ENCODE measurements at regions not wholly inside any gene's neighbourhood (a gene's known extent, or its start where the extent isn't known, plus 50 kb on each side); places are given as distances from the start of the nearest gene placed in this dataset.
"Not testable (repeated sequence)": the region's sequence is repeated elsewhere in the genome, so short reads cannot be mapped to it uniquely, and the experiment has no call there.

- not testable (repeated sequence) for H3K4me3 Mint-ChIP-seq (ENCODE audit: unreplicated experiment); H3K4me2 ChIP-seq (ENCODE audit: low read length); H3K9me3 ChIP-seq (ENCODE audit: insufficient read depth, low read depth, low read length); H4K20me1 ChIP-seq (ENCODE audit: insufficient read depth, low read length); H3K27me3 Mint-ChIP-seq (ENCODE audit: low read depth, unreplicated experiment); FAIRE-seq; H3K27me3 ChIP-seq (ENCODE audit: insufficient read depth, low read length); H3K4me1 ChIP-seq (ENCODE audit: insufficient read depth, low read length); H3K36me3 Mint-ChIP-seq (ENCODE audit: low read depth, unreplicated experiment); H3K4me1 Mint-ChIP-seq (ENCODE audit: low read depth, unreplicated experiment); H3K79me2 ChIP-seq (ENCODE audit: insufficient read depth, low read length); H3K9ac ChIP-seq (ENCODE audit: low read length); H3K36me3 ChIP-seq (ENCODE audit: insufficient read depth, low read length); H3K4me3 ChIP-seq (ENCODE audit: insufficient read depth, low read depth, low read length); H3K27ac Mint-ChIP-seq (ENCODE audit: unreplicated experiment); DNase-seq (ENCODE audit: low read depth); H3K27ac ChIP-seq (ENCODE audit: low read depth, low read length); H2AFZ ChIP-seq (ENCODE audit: low read depth, low read length)
- peaks cover 16% of the 10 kb centered on the region for H3K9me3 Mint-ChIP-seq (ENCODE audit: unreplicated experiment)
Observed at GRCh38 chr14:105626111-105626510, 99.7 kb downstream of the TMEM121 start.

DNA sequence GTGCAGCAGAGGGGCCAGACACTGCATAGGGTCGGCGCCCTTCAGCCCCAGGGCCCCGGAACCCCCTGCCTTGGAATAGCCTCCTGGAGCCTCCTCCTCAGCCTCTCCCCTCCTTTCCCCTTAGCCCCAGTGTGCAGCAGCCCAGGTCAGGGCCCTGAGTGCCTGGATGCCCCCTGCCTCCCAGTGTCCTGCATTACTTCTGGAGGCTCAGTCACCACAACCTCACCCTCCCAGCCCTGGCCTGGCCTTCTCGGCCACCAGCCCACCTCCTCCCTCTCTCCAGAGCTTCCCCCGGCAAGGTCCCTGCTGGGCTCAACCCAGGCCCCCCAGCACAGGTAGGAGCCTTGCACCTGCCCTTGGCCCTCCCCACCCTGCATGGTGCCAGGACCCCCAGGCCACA is 100.3 kb downstream of the TMEM121 start:
- not testable (repeated sequence) for H3K79me2 ChIP-seq (ENCODE audit: insufficient read depth, low read length); H2AFZ ChIP-seq (ENCODE audit: low read depth, low read length); H3K27me3 ChIP-seq (ENCODE audit: insufficient read depth, low read length); H3K27ac Mint-ChIP-seq (ENCODE audit: unreplicated experiment); H3K36me3 ChIP-seq (ENCODE audit: insufficient read depth, low read length); H4K20me1 ChIP-seq (ENCODE audit: insufficient read depth, low read length); H3K9ac ChIP-seq (ENCODE audit: low read length); DNase-seq (ENCODE audit: low read depth); H3K4me3 ChIP-seq (ENCODE audit: insufficient read depth, low read depth, low read length); H3K4me3 Mint-ChIP-seq (ENCODE audit: unreplicated experiment); FAIRE-seq; H3K4me1 ChIP-seq (ENCODE audit: insufficient read depth, low read length); H3K4me1 Mint-ChIP-seq (ENCODE audit: low read depth, unreplicated experiment); H3K9me3 ChIP-seq (ENCODE audit: insufficient read depth, low read depth, low read length); H3K27ac ChIP-seq (ENCODE audit: low read depth, low read length); H3K27me3 Mint-ChIP-seq (ENCODE audit: low read depth, unreplicated experiment); H3K4me2 ChIP-seq (ENCODE audit: low read length); H3K36me3 Mint-ChIP-seq (ENCODE audit: low read depth, unreplicated experiment)
- H3K9me3 Mint-ChIP-seq (ENCODE audit: unreplicated experiment) = peaks cover 18% of the 10 kb centered on the region

GRCh38 chr14:105627287-105627686 is 100.9 kb downstream of the TMEM121 start:
- H3K4me3 Mint-ChIP-seq (ENCODE audit: unreplicated experiment); H3K36me3 ChIP-seq (ENCODE audit: insufficient read depth, low read length); H3K4me3 ChIP-seq (ENCODE audit: insufficient read depth, low read depth, low read length); H3K9me3 ChIP-seq (ENCODE audit: insufficient read depth, low read depth, low read length); H3K27ac ChIP-seq (ENCODE audit: low read depth, low read length); H3K4me1 ChIP-seq (ENCODE audit: insufficient read depth, low read length); H3K27ac Mint-ChIP-seq (ENCODE audit: unreplicated experiment); FAIRE-seq; H3K4me2 ChIP-seq (ENCODE audit: low read length); H2AFZ ChIP-seq (ENCODE audit: low read depth, low read length); H4K20me1 ChIP-seq (ENCODE audit: insufficient read depth, low read length); DNase-seq (ENCODE audit: low read depth); H3K36me3 Mint-ChIP-seq (ENCODE audit: low read depth, unreplicated experiment); H3K4me1 Mint-ChIP-seq (ENCODE audit: low read depth, unreplicated experiment); H3K27me3 ChIP-seq (ENCODE audit: insufficient read depth, low read length); H3K79me2 ChIP-seq (ENCODE audit: insufficient read depth, low read length); H3K27me3 Mint-ChIP-seq (ENCODE audit: low read depth, unreplicated experiment); H3K9ac ChIP-seq (ENCODE audit: low read length): not testable (repeated sequence)
- H3K9me3 Mint-ChIP-seq (ENCODE audit: unreplicated experiment) = peaks cover 20% of the 10 kb centered on the region

DNA sequence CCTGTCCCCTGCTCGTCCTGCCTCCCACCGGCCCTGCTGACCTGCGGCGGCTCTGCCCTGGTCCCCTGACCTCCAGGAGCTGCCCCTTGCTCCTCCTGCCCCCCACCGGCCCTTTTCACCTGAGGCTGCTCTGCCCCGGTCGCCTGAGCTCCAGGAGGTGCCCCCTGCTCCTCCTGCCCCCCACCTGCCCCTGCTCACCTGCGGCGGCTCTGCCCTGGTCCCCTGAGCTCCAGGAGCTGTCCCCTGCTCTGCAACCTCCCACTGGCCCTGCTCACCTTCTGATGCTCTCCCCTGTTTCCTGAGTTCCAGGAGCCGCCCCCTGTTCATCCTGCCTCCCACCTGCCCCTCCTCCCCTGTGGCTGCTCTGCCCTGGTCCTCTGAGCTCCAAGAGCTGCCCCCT is 101.3 kb downstream of the TMEM121 start:
- DNase-seq (ENCODE audit: low read depth) (no peak), FAIRE-seq (no peak)
- H3K9me3 Mint-ChIP-seq (ENCODE audit: unreplicated experiment) = peaks cover 20% of the 10 kb centered on the region
- no peak overlapping the region for H3K9ac ChIP-seq (ENCODE audit: low read length)
- no peak overlapping the region for H3K27ac ChIP-seq (ENCODE audit: low read depth, low read length)
- no peaks in the 10 kb centered on the region for H3K79me2 ChIP-seq (ENCODE audit: insufficient read depth, low read length)
- TF ChIP-seq, protein P1, sequence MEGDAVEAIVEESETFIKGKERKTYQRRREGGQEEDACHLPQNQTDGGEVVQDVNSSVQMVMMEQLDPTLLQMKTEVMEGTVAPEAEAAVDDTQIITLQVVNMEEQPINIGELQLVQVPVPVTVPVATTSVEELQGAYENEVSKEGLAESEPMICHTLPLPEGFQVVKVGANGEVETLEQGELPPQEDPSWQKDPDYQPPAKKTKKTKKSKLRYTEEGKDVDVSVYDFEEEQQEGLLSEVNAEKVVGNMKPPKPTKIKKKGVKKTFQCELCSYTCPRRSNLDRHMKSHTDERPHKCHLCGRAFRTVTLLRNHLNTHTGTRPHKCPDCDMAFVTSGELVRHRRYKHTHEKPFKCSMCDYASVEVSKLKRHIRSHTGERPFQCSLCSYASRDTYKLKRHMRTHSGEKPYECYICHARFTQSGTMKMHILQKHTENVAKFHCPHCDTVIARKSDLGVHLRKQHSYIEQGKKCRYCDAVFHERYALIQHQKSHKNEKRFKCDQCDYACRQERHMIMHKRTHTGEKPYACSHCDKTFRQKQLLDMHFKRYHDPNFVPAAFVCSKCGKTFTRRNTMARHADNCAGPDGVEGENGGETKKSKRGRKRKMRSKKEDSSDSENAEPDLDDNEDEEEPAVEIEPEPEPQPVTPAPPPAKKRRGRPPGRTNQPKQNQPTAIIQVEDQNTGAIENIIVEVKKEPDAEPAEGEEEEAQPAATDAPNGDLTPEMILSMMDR (IDR thresholded peaks at IDR 0.05; ENCODE audit: insufficient read depth, low read depth, low read length) = no peak
- H2AFZ ChIP-seq (ENCODE audit: low read depth, low read length) = no peak overlapping the region
- no peaks in the 10 kb centered on the region for H3K27me3 ChIP-seq (ENCODE audit: insufficient read depth, low read length)
- H3K4me1 Mint-ChIP-seq (ENCODE audit: low read depth, unreplicated experiment) = no peaks in the 10 kb centered on the region
- H3K4me1 ChIP-seq (ENCODE audit: insufficient read depth, low read length) = no peaks in the 10 kb centered on the region
- H3K4me3 ChIP-seq (ENCODE audit: insufficient read depth, low read depth, low read length) = no peak overlapping the region
- H3K4me3 Mint-ChIP-seq (ENCODE audit: unreplicated experiment) = no peak overlapping the region
- H3K36me3 ChIP-seq (ENCODE audit: insufficient read depth, low read length) = no peaks in the 10 kb centered on the region
- H3K27me3 Mint-ChIP-seq (ENCODE audit: low read depth, unreplicated experiment) = no peaks in the 10 kb centered on the region
- no peaks in the 10 kb centered on the region for H3K9me3 ChIP-seq (ENCODE audit: insufficient read depth, low read depth, low read length)
- H3K4me2 ChIP-seq (ENCODE audit: low read length) = no peak overlapping the region
- H3K27ac Mint-ChIP-seq (ENCODE audit: unreplicated experiment) = no peak overlapping the region
- H4K20me1 ChIP-seq (ENCODE audit: insufficient read depth, low read length) = no peaks in the 10 kb centered on the region
- no peaks in the 10 kb centered on the region for H3K36me3 Mint-ChIP-seq (ENCODE audit: low read depth, unreplicated experiment)

DNA sequence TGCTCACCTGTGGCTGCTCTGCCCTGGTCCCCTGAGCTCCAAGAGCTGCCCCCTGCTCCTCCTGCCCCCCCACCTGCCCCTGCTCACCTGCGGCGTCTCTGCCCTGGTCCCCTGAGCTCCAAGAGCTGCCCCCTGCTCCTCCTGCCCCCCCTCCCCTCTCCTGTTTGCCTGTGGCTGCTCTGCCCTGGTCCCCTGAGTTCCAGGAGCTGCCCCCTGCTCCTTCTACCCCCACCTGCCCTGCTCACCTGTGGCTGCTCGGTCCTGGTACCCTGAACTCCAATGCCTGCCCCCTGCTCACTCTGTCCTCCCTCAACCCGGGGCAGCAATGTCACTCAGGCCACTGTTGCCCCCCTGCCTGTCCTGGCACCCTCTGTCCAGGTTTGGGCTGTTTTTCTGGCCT is 101.7 kb downstream of the TMEM121 start:
- H3K27ac ChIP-seq (ENCODE audit: low read depth, low read length); H3K9me3 ChIP-seq (ENCODE audit: insufficient read depth, low read depth, low read length); DNase-seq (ENCODE audit: low read depth); H3K9ac ChIP-seq (ENCODE audit: low read length); H3K27me3 ChIP-seq (ENCODE audit: insufficient read depth, low read length); FAIRE-seq; H3K27ac Mint-ChIP-seq (ENCODE audit: unreplicated experiment); H4K20me1 ChIP-seq (ENCODE audit: insufficient read depth, low read length); H2AFZ ChIP-seq (ENCODE audit: low read depth, low read length); H3K4me1 ChIP-seq (ENCODE audit: insufficient read depth, low read length); H3K27me3 Mint-ChIP-seq (ENCODE audit: low read depth, unreplicated experiment); H3K36me3 Mint-ChIP-seq (ENCODE audit: low read depth, unreplicated experiment); H3K79me2 ChIP-seq (ENCODE audit: insufficient read depth, low read length); H3K4me3 Mint-ChIP-seq (ENCODE audit: unreplicated experiment); H3K4me3 ChIP-seq (ENCODE audit: insufficient read depth, low read depth, low read length); H3K4me2 ChIP-seq (ENCODE audit: low read length); H3K4me1 Mint-ChIP-seq (ENCODE audit: low read depth, unreplicated experiment); H3K36me3 ChIP-seq (ENCODE audit: insufficient read depth, low read length): not testable (repeated sequence)
- H3K9me3 Mint-ChIP-seq (ENCODE audit: unreplicated experiment) = peaks cover 18% of the 10 kb centered on the region
